Lung (tissue), 11 donors: ENCODE measurements at regions not wholly inside any gene's neighbourhood (a gene's known extent, or its start where the extent isn't known, plus 50 kb on each side); places are given as distances from the start of the nearest gene placed in this dataset.

Source experiments
- ATAC-seq: fragments of 200-7000 bp; cut with Tn5 transposase; one replicate; pipeline ENCODE4 v1.9.1; 2020; ENCODE audit warnings: moderate number of reproducible peaks; ENCODE audit not compliant: insufficient read depth, low FRiP score
- DNase-seq, 3 donors: peaks; one replicate each; pipeline ENCODE4 v3.0.0-alpha.2; 2013 to 2017
- H3K27ac ChIP-seq, 2 donors: one replicate each; pipeline ENCODE4 v1.5.1; 2013; ENCODE audit warnings: mild to moderate bottlenecking in 2 of 2, moderate library complexity in 2 of 2, control low read depth in 1 of 2, inconsistent platforms in 1 of 2, low read depth in 1 of 2, low read length in 1 of 2
- H3K27me3 ChIP-seq, 3 donors: one replicate each; pipeline ENCODE4 v1.5.1; 2013; ENCODE audit warnings: low read length in 2 of 3; ENCODE audit not compliant: control insufficient read depth in 3 of 3, insufficient read depth in 3 of 3
- H3K36me3 ChIP-seq, 4 donors: one replicate each; pipeline ENCODE4 v1.5.1; 2013; ENCODE audit warnings: low read length in 4 of 4, mild to moderate bottlenecking in 1 of 4, moderate library complexity in 1 of 4; ENCODE audit not compliant: control insufficient read depth in 4 of 4, insufficient read depth in 4 of 4
- H3K4me1 ChIP-seq, 5 donors: one replicate each; pipeline ENCODE4 v1.5.1; 2013; ENCODE audit warnings: low read length in 5 of 5, mild to moderate bottlenecking in 2 of 5, moderate library complexity in 1 of 5; ENCODE audit not compliant: control insufficient read depth in 5 of 5, insufficient read depth in 5 of 5
- H3K4me3 ChIP-seq: one replicate; pipeline ENCODE4 v1.5.1; 2013; ENCODE audit warnings: mild to moderate bottlenecking, control low read depth, moderate library complexity
- H3K9ac ChIP-seq, 2 donors: one replicate each; pipeline ENCODE4 v1.5.1; 2013; ENCODE audit warnings: low read length in 2 of 2, control low read depth in 1 of 2; ENCODE audit not compliant: insufficient read depth in 1 of 2
- H3K9me3 ChIP-seq, 4 donors: one replicate each; pipeline ENCODE4 v1.5.1; 2013; ENCODE audit warnings: low read length in 3 of 4, mild to moderate bottlenecking in 1 of 4, moderate library complexity in 1 of 4; ENCODE audit not compliant: control insufficient read depth in 4 of 4, insufficient read depth in 3 of 4
- whole genome bisulfite sequencing, 2 donors: extraction: QIAGEN DNeasy Blood & Tissue Kit; methylation state at CpG; one replicate each; pipeline ENCODE4 v1.1.7; 2013; 5-methylcytosine and 5-hydroxymethylcytosine counted together
- TF ChIP-seq, protein P1 (sequence below): IDR thresholded peaks from 2 replicates; pipeline ENCODE4 v1.5.1; 2012; ENCODE audit warnings: mild to moderate bottlenecking; ENCODE audit errors: control extremely low read depth, extremely low read depth
- donor health status: control.
- donor health status: control.
- donor health status: Bipolar disorder and iron deficiency.
- donor health status: healthy.
- donor health status: DM: yes; HTN: yes; CAD: no.

DNA sequence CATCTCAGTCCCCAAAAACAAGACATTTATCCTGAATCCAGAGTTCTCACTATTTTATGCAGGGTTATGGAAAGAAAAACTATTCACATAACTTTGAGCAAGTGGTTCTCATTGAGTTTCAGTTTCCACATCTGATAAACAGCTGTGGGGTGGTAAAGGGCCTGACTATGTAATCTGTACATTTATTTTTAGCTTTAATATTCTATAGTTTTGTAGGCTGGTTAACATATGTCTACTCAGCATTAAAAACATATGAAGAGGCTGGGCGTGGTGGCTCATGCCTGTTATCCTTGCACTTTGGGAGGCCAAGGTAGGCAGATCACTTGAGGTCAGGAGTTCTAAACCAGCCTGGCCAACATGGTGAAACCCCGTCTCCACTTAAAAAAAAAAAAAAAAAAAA, 301.5 kb upstream of the CCNG1 start:
- no peak overlapping the region for H3K9ac ChIP-seq
- TF ChIP-seq, protein P1, sequence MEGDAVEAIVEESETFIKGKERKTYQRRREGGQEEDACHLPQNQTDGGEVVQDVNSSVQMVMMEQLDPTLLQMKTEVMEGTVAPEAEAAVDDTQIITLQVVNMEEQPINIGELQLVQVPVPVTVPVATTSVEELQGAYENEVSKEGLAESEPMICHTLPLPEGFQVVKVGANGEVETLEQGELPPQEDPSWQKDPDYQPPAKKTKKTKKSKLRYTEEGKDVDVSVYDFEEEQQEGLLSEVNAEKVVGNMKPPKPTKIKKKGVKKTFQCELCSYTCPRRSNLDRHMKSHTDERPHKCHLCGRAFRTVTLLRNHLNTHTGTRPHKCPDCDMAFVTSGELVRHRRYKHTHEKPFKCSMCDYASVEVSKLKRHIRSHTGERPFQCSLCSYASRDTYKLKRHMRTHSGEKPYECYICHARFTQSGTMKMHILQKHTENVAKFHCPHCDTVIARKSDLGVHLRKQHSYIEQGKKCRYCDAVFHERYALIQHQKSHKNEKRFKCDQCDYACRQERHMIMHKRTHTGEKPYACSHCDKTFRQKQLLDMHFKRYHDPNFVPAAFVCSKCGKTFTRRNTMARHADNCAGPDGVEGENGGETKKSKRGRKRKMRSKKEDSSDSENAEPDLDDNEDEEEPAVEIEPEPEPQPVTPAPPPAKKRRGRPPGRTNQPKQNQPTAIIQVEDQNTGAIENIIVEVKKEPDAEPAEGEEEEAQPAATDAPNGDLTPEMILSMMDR, result no peak

DNA sequence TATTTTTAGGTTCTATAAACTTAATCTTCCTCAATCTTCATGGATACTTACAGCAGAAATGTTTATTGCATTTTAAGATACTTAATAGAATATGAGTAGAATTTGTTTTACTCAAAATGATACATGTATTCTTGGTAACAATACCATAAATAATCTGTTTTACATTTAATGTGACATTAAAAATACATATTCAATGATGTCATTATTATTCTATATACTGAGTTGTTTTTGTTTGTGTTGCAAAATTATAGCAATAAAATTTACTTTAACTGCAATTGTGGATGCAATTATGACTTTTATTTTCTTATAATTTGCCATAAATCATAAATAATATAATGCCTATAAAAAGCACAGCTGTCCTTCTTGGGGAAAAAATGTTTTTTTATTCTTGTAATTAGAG, 275.9 kb upstream of the CCNG1 start:
- Histone ChIP-seq H3K9ac (no peak overlapping the region), H3K36me3 (no peaks in the 10 kb centered on the region), H3K4me1 (no peaks in the 10 kb centered on the region), H3K27ac (no peak overlapping the region), H3K4me3 (no peak overlapping the region), H3K9me3 (peaks cover 0 to 4% (median 0%) of the 10 kb centered on the region in 4 donors), H3K27me3 (no peaks in the 10 kb centered on the region)
- TF ChIP-seq, protein P1, result no peak
- DNase-seq (no peak), ATAC-seq (no peak)

More for the DNA sequence above, 301.5 kb upstream of the CCNG1 start:
- H3K27me3 ChIP-seq, result no peaks in the 10 kb centered on the region
- WGBS, 2 donors, result 50 to 91% methylated on average over 1 to 2 of the region's 2 CpGs
- no peaks in the 10 kb centered on the region for H3K36me3 ChIP-seq
- DNase-seq, result no peak
- H3K9me3 ChIP-seq, result peaks cover 0 to 3% (median 0%) of the 10 kb centered on the region in 4 donors
- no peaks in the 10 kb centered on the region for H3K4me1 ChIP-seq
- no peak overlapping the region for H3K27ac ChIP-seq
- no peak overlapping the region for H3K4me3 ChIP-seq
- ATAC-seq, result no peak

DNA sequence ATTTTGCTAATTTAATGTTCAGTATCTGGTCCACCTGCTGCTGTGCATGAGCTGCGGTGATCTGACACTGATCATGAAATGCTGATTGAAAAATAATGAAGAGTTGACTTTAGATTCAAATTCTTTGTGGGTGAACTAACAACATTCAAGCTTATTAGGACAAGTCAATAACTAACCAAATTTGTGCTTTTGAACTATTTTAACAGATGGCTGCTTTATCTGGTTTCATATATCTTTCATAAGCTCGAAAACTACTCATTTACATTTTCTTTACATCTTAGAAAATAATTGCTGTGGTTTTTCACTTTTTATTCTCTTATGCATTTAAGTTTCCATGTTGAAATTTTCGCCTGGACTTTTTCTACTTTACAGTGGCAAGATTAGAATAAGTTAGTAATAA, 274.8 kb upstream of the CCNG1 start:
- WGBS, 2 donors, result 73 to 76% methylated on average over 3 of the region's 3 CpGs

DNA sequence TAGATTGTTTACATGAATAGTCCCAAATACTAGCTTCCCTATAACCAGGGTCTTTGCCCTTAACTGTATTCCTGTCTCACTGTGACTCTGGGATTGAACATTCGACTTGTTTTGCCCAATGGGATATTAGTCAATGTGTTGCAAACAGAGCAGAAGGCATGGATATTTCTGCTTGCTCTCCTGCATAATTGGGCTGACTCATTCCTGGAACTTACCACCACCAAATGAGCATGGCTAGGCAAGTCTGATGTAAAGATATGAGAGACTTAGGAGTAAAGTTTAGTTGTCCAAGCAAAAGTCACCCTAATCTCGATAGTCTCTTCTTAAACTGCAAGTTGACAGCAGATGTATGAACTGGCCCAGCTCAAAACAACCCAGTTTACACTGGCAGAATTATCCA, 273.5 kb upstream of the CCNG1 start:
- H3K9me3 ChIP-seq, result peaks cover 0 to 4% (median 0%) of the 10 kb centered on the region in 4 donors
- WGBS, 2 donors, result 74 to 76% methylated on average over 2 of the region's 2 CpGs
- H3K9ac ChIP-seq, result no peak overlapping the region
- TF ChIP-seq, protein P1, result no peak
- no peak overlapping the region for H3K27ac ChIP-seq
- H3K4me3 ChIP-seq, result no peak overlapping the region
- no peaks in the 10 kb centered on the region for H3K4me1 ChIP-seq
- H3K27me3 ChIP-seq, result no peaks in the 10 kb centered on the region
- no peak for DNase-seq
- H3K36me3 ChIP-seq, result no peaks in the 10 kb centered on the region
- ATAC-seq, result no peak

More for the DNA sequence above, 274.8 kb upstream of the CCNG1 start:
- Histone ChIP-seq H3K9ac (no peak overlapping the region), H3K36me3 (no peaks in the 10 kb centered on the region), H3K27ac (no peak overlapping the region), H3K4me1 (no peaks in the 10 kb centered on the region), H3K4me3 (no peak overlapping the region), H3K9me3 (peaks cover 0 to 4% (median 0%) of the 10 kb centered on the region in 4 donors), H3K27me3 (no peaks in the 10 kb centered on the region)
- DNase-seq (no peak), ATAC-seq (no peak)
- TF ChIP-seq, protein P1, result no peak
